ENCODE measurements at regions not wholly inside any gene's neighbourhood (a gene's known extent, or its start where the extent isn't known, plus 50 kb on each side); places are given as distances from the start of the nearest gene placed in this dataset.

DNA sequence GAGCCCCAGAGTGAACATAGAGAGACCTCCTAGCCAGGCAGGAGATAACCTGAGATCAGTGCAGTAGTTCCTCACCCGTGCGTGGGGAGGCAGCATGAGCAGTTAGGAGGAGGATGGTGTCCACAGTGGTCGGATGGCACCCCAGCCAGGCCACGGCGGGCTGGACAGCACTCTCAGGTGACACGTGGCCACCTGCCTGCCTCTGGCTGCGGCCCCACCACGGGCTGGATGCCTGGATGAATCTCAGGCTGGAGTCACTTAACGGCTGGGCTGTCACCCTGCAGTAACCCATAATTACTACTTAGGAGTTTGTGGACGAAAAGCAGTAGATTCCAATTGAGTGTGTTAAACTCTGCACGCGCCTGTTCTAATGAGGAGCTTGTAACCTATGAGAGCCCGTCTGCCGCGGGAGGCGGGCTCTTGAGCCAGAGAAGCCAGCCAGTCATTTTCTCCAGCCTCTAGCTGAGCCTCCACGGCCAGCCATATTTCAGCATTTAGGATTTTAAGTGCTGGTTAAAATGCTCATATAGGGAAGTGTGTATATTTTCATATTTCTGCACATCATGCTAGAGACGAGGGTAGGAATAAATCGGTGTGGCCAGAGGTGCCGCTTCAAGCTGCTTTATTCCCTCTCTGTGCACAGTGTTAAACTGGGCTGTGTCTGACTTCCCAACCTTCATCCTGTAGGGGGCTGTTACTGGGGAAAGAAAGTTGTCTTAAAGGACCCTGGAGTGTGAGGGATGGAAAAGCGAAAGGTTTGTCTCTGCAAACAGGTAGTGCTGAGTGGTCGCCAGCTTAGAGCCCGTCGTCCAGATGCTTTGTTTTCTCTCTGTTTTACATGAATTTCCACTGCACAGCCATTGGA is 144.0 kb downstream of the GLI2 start:
- TF ChIP-seq ZNF274 (IDR thresholded peaks at IDR 0.05; ENCODE audit: low read depth, low read length) (no peak), SUZ12 (IDR thresholded peaks at IDR 0.05; ENCODE audit: extremely low read depth, insufficient read depth, insufficient read length) (no peak), YY1 (IDR thresholded peaks at IDR 0.05; ENCODE audit: insufficient read depth, insufficient read length) (no peak)
